Fibroblast of lung (primary cell): ENCODE measurements at regions not wholly inside any gene's neighbourhood (a gene's known extent, or its start where the extent isn't known, plus 50 kb on each side); places are given as distances from the start of the nearest gene placed in this dataset.

Experiments
- DNase-seq, 2 donors: peaks; one replicate each; pipeline versions ENCODE4 v3.0.0 to v3.0.0-alpha.2; 2010; ENCODE audit warnings: low read depth in 2 of 2
- H2AFZ ChIP-seq: 2 replicates; pipeline ENCODE4 v1.5.1; 2012; ENCODE audit warnings: low read length, control low read depth, inconsistent platforms
- H3K27ac ChIP-seq: 2 replicates; pipeline ENCODE4 v1.5.1; 2011; ENCODE audit warnings: low read length, control low read depth; ENCODE audit not compliant: insufficient read depth
- H3K27me3 ChIP-seq: 2 replicates; pipeline ENCODE4 v1.5.1; 2011; ENCODE audit warnings: mild to moderate bottlenecking, low read length; ENCODE audit not compliant: control insufficient read depth, insufficient read depth
- H3K36me3 ChIP-seq: 2 replicates; pipeline ENCODE4 v1.5.1; 2011; ENCODE audit warnings: low read length; ENCODE audit not compliant: control insufficient read depth, insufficient read depth
- H3K4me1 ChIP-seq: 2 replicates; pipeline ENCODE4 v1.5.1; 2011; ENCODE audit warnings: low read length; ENCODE audit not compliant: control insufficient read depth, insufficient read depth; ENCODE audit errors: extremely low read depth
- H3K4me2 ChIP-seq: 2 replicates; pipeline ENCODE4 v1.5.1; 2011; ENCODE audit warnings: low read length, control low read depth; ENCODE audit not compliant: insufficient read depth; ENCODE audit errors: extremely low read depth
- H3K4me3 ChIP-seq, 4 experiments: fragments of 200-600 bp in 1 of 4; sonication (generic) in 1 of 4; replicated peaks in 1 of 4; 2 replicates each; pipeline ENCODE4 v1.5.1; 2011 to 2016; ENCODE audit warnings: low read length in 4 of 4, low read depth in 3 of 4, mild to moderate bottlenecking in 3 of 4, control low read depth in 2 of 4, inconsistent platforms in 1 of 4, mixed read lengths in 1 of 4; ENCODE audit not compliant: insufficient read depth in 1 of 4; ENCODE audit errors: control extremely low read depth in 1 of 4
- H3K79me2 ChIP-seq: 2 replicates; pipeline ENCODE4 v1.5.1; 2012; ENCODE audit warnings: mild to moderate bottlenecking, low read length, inconsistent platforms; ENCODE audit not compliant: control insufficient read depth, insufficient read depth
- H3K9ac ChIP-seq: 2 replicates; pipeline ENCODE4 v1.5.1; 2011; ENCODE audit warnings: mild to moderate bottlenecking, low read length, control low read depth; ENCODE audit not compliant: insufficient read depth
- H3K9me3 ChIP-seq: 2 replicates; pipeline ENCODE4 v1.5.1; 2012; ENCODE audit warnings: low read depth, low read length; ENCODE audit not compliant: control insufficient read depth, insufficient read depth
- H4K20me1 ChIP-seq: 2 replicates; pipeline ENCODE4 v1.5.1; 2011; ENCODE audit warnings: low read length; ENCODE audit not compliant: control insufficient read depth, insufficient read depth; ENCODE audit errors: extremely low read depth
- EZH2 ChIP-seq: IDR thresholded peaks from 2 replicates; pipeline ENCODE4 v1.5.1; 2012; ENCODE audit warnings: low read length, control low read depth, mild to moderate bottlenecking; ENCODE audit errors: missing control alignments
- TF ChIP-seq, protein P1 (sequence below), 2 donors: IDR thresholded peaks in 1 of 2; conservative IDR thresholded peaks in 1 of 2; 1 replicate in 1 of 2; 2 replicates in 1 of 2; pipeline ENCODE4 v1.5.1; 2011 to 2012; ENCODE audit warnings: low read length in 2 of 2, control low read depth in 1 of 2, inconsistent platforms in 1 of 2, low read depth in 1 of 2, mild to moderate bottlenecking in 1 of 2

DNA sequence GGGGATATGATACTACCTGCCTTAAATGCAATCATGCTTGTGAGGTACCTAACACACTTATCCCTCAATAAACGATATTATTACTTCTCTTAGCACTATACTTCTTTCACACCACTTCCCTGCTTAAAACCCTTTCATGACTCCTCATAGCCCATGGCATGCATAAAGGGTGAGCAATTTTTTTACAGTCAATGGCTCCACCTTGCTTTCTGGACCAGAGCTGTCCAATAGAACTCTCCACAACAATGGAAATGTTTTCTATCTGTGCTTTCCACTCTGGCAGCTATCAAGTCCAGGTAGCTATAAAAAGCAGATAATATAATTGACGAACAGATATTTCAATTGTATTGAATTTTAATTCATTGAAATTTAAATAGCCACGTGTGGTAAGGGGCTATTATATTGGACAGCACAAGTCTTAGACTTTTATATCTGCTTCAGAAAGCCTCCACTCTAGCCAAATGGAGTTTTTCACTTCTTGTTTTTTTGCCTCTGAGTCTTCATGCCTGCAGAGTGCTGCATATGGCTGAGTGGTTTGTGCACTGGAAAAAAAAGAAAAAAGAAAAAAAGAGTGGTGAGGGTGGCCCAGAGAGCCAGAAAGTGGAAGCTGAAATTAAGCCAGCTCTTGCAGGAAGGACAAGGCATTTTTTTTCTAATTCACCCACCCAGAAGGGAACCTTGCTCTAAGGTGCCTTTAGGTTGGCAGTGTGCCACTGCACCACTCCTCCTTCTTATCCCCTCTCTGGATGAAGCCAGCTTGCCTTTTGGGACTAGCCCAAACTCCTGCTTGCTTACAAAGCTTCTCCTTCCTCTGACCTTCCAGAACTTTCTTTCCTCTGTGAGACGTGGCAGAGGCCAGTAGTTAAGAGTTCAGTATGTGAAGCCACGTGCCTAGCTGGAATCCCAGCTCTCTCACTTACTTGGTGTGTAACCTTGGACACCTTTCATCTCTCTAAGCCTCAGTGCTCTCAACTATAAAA, 239.0 kb upstream of the LRTM1 start:
- DNase-seq: peak in 1 of 2 donors; percentile 53
- Histone ChIP-seq H3K79me2 (no peaks in the 10 kb centered on the region), H4K20me1 (no peaks in the 10 kb centered on the region), H3K9ac (no peak overlapping the region), H3K27me3 (no peaks in the 10 kb centered on the region), H3K4me2 (peak overlapping the region; percentile 46), H3K4me3 (no peak overlapping the region), H3K4me1 (peaks cover 53% of the 10 kb centered on the region), H3K36me3 (no peaks in the 10 kb centered on the region), H3K27ac (peak overlapping the region; percentile 94), H3K9me3 (no peaks in the 10 kb centered on the region), H2AFZ (no peak overlapping the region)
- TF ChIP-seq, protein P1, sequence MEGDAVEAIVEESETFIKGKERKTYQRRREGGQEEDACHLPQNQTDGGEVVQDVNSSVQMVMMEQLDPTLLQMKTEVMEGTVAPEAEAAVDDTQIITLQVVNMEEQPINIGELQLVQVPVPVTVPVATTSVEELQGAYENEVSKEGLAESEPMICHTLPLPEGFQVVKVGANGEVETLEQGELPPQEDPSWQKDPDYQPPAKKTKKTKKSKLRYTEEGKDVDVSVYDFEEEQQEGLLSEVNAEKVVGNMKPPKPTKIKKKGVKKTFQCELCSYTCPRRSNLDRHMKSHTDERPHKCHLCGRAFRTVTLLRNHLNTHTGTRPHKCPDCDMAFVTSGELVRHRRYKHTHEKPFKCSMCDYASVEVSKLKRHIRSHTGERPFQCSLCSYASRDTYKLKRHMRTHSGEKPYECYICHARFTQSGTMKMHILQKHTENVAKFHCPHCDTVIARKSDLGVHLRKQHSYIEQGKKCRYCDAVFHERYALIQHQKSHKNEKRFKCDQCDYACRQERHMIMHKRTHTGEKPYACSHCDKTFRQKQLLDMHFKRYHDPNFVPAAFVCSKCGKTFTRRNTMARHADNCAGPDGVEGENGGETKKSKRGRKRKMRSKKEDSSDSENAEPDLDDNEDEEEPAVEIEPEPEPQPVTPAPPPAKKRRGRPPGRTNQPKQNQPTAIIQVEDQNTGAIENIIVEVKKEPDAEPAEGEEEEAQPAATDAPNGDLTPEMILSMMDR (conservative IDR thresholded peaks at IDR 0.05 in 1 of 2, IDR thresholded peaks at IDR 0.05 in 1 of 2; ENCODE audit: low read depth in 1 of 2, low read length in 2 of 2): no peak
- TF ChIP-seq EZH2: no peak

DNA sequence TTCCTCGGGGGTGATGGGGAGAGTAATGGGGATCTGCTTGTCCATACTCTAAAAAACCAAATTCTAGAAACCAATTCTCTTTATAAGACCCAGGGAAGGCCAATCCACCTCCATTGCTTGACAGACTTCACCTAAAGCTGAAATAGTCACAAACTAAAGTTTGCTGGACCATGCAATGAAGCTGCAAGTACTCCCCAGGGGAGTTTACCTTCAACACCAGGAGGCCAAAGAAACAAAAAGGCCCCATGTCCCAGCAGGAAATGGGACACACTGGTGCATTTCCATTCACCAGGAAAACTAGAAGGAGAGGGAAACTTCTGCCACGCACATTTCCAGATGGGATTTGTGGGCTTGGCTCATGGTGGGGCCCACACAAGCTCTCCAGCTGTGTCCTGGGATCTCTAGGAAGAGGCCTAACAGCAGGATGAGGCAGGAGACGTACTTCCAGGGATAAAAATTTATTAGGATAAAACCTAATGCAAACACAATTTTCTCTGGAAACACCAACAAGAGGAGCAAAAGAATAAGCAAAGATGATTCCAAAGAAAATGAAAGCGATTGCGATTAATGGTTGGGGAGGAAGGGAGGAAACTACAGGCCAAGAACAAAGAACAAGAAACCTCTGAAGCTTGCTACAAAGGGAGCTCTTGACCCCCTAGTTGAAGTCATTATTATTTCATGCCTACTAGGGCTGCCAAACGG, 238.0 kb upstream of the LRTM1 start:
- Histone ChIP-seq H3K27me3 (no peaks in the 10 kb centered on the region), H3K9me3 (no peaks in the 10 kb centered on the region), H3K4me2 (no peak overlapping the region), H3K4me3 (no peak overlapping the region), H3K4me1 (peaks cover 61% of the 10 kb centered on the region), H4K20me1 (no peaks in the 10 kb centered on the region), H3K79me2 (no peaks in the 10 kb centered on the region), H3K36me3 (no peaks in the 10 kb centered on the region), H2AFZ (no peak overlapping the region), H3K9ac (no peak overlapping the region), H3K27ac (peak overlapping the region; percentile 41)
- DNase-seq: no peak
- TF ChIP-seq, protein P1 (conservative IDR thresholded peaks at IDR 0.05 in 1 of 2, IDR thresholded peaks at IDR 0.05 in 1 of 2; ENCODE audit: low read depth in 1 of 2, low read length in 2 of 2): no peak
- no peak for TF ChIP-seq EZH2

GRCh38 chr3:55165278-55165677, 237.4 kb upstream of the LRTM1 start:
- no peak overlapping the region for H3K9ac ChIP-seq
- TF ChIP-seq, protein P1 (conservative IDR thresholded peaks at IDR 0.05 in 1 of 2, IDR thresholded peaks at IDR 0.05 in 1 of 2; ENCODE audit: low read depth in 1 of 2, low read length in 2 of 2): no peak
- TF ChIP-seq EZH2: no peak
- no peaks in the 10 kb centered on the region for H3K27me3 ChIP-seq
- no peaks in the 10 kb centered on the region for H3K36me3 ChIP-seq
- H3K4me2 ChIP-seq: peak overlapping the region; percentile 13
- H3K27ac ChIP-seq: peak overlapping the region; percentile 41
- no peaks in the 10 kb centered on the region for H3K79me2 ChIP-seq
- H3K4me1 ChIP-seq: peaks cover 59% of the 10 kb centered on the region
- H3K9me3 ChIP-seq: no peaks in the 10 kb centered on the region
- H2AFZ ChIP-seq: no peak overlapping the region
- DNase-seq: peak; percentile 42 to 60
- no peaks in the 10 kb centered on the region for H4K20me1 ChIP-seq
- no peak overlapping the region for H3K4me3 ChIP-seq
